GM12874 (cell line): ENCODE measurements at regions not wholly inside any gene's neighbourhood (a gene's known extent, or its start where the extent isn't known, plus 50 kb on each side); places are given as distances from the start of the nearest gene placed in this dataset.

Experiments used
- CTCF ChIP-seq: IDR thresholded peaks from 2 replicates; pipeline ENCODE4 v1.5.1; 2011; ENCODE audit warnings: low read depth, mild to moderate bottlenecking, control low read depth, low read length, moderate library complexity; ENCODE audit not compliant: insufficient read depth

- no peak for TF ChIP-seq CTCF
These were observed 401.2 kb downstream of the TLL1 start for GRCh38 chr4:166274136-166274761.

DNA sequence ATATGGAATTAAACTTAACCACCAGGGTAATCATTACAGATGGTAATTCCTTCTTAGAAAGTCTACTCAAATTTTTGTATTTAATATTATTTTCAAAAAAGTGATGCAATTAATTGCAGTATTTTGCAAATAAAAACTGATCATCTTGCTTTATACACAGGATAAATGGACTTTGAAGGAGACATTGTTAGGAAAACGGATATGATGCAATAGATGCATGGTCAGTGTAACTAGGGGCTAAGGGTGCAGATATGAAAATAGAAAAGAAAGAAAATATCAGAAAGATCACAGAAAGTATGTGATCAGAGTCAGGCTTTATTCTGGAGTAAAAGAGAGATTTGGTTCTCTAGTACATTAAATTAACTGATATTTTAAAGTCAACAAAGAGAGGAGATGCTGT, 401.7 kb downstream of the TLL1 start:
- TF ChIP-seq CTCF: no peak

DNA sequence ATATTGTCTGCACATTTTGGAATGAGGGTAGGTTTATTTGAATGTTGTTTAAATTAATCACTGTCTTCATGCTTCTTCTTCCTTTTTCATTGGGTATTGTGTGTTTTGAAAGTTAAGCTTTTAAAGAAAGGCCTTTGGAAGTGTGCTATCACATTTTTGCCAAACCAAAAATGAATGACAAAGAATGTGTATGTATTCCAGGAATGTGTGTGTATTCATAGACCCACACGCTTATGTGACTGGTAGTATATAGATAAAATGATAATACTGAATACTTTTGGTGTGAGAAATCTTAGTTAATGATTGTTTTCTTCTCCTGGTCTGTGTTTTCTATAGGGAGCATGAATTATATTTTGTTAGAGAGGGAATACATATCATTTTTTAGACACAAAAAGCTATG, 404.4 kb downstream of the TLL1 start:
- no peak for TF ChIP-seq CTCF

- TF ChIP-seq CTCF: no peak
These were observed 404.8 kb downstream of the TLL1 start for GRCh38 chr4:166277853-166278252.

DNA sequence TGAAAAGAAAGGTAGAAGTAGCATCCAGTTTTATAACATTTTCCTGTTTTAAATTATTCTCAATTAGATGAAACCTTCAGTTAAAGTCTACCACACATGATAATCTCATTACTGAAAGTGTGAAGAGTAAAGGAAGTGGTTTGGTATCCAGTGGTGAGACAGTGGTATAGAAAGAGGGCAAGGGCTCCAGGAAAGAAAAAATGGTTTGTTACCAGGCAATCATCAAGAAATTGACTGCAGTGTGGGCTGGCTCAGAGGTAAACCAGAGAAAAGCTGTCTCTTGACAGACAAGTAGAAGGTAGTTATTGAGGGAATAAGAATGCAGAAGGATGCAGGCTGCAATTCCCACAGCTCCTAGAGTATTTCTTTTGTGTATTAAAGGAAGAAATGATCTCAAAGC, 406.2 kb downstream of the TLL1 start:
- no peak for TF ChIP-seq CTCF

- no peak for TF ChIP-seq CTCF
These were observed 407.6 kb downstream of the TLL1 start for GRCh38 chr4:166280642-166281041.

DNA sequence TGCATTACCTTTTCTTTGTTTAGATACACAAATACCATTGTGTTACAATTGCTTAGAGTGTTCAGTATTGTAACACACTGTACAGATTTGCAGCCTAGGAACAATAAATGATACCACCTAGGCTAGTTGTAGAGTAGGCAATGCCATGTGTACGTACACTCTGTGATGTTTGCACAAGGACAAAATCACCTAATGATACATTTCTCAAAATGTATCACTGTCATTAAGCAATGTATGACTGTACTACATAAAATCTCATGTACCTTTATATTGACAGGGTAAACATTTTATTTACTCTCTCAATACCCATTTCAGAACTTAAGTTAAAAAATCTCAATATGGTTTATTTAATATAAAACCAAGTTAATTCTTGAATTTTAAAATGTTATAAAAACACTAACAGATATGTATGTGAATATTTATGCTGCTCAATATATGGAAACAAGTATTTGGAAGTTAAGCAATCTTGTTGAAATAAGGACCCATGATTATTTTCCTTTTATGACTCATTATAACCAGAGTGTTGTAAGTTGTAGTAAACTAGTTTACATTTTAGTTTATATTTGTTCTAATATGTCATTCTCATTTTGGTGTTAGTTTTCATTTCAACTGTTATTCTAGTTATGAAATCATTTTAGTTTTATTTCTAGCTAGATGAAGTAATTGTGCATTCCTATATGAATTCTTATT, 409.2 kb downstream of the TLL1 start:
- TF ChIP-seq CTCF: no peak
